ENCODE measurements at regions not wholly inside any gene's neighbourhood (a gene's known extent, or its start where the extent isn't known, plus 50 kb on each side); places are given as distances from the start of the nearest gene placed in this dataset.

DNA sequence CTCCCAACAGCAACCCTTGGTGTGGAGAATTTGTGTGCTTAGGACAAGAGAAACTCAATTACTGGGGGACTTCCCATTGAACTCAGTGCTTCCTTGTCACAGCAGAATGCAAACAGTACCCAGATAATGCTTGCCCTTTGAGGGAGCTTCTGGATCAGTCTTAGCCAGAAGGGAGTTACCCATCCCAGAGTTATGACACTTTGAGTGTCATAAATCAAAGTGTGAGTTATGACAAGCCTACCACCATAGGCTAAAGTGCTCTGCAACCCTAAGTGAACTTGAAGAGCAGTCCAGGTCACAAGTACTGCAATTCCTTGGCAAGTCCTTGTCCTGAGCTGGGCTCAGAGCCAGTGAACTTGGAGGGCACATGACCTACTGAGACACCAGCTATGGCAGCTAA lies 1513.9 kb upstream of the PCDH10 start:
- TF ChIP-seq, protein P1, sequence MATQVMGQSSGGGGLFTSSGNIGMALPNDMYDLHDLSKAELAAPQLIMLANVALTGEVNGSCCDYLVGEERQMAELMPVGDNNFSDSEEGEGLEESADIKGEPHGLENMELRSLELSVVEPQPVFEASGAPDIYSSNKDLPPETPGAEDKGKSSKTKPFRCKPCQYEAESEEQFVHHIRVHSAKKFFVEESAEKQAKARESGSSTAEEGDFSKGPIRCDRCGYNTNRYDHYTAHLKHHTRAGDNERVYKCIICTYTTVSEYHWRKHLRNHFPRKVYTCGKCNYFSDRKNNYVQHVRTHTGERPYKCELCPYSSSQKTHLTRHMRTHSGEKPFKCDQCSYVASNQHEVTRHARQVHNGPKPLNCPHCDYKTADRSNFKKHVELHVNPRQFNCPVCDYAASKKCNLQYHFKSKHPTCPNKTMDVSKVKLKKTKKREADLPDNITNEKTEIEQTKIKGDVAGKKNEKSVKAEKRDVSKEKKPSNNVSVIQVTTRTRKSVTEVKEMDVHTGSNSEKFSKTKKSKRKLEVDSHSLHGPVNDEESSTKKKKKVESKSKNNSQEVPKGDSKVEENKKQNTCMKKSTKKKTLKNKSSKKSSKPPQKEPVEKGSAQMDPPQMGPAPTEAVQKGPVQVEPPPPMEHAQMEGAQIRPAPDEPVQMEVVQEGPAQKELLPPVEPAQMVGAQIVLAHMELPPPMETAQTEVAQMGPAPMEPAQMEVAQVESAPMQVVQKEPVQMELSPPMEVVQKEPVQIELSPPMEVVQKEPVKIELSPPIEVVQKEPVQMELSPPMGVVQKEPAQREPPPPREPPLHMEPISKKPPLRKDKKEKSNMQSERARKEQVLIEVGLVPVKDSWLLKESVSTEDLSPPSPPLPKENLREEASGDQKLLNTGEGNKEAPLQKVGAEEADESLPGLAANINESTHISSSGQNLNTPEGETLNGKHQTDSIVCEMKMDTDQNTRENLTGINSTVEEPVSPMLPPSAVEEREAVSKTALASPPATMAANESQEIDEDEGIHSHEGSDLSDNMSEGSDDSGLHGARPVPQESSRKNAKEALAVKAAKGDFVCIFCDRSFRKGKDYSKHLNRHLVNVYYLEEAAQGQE (IDR thresholded peaks at IDR 0.05; ENCODE audit: borderline replicate concordance) = no peak
- TF ChIP-seq, protein P1 (CRISPR knock-in tag; IDR thresholded peaks at IDR 0.05; ENCODE audit: low read depth) = no peak
- TF ChIP-seq ZNF253 (CRISPR knock-in tag; conservative IDR thresholded peaks at IDR 0.05) (no peak), NR4A1 (CRISPR knock-in tag; IDR thresholded peaks at IDR 0.05) (no peak), NR4A1 (tag; IDR thresholded peaks at IDR 0.05) (no peak), ZBTB8A (IDR thresholded peaks at IDR 0.05; ENCODE audit: partially characterized antibody) (no peak), POLR2AphosphoS5 (IDR thresholded peaks at IDR 0.05; ENCODE audit: control insufficient read depth, insufficient read depth, low read depth, low read length) (no peak), ZNF354B (CRISPR knock-in tag; IDR thresholded peaks at IDR 0.05) (no peak), FOSL1 (tag; conservative IDR thresholded peaks at IDR 0.05) (no peak)
- TF ChIP-seq, protein P2, sequence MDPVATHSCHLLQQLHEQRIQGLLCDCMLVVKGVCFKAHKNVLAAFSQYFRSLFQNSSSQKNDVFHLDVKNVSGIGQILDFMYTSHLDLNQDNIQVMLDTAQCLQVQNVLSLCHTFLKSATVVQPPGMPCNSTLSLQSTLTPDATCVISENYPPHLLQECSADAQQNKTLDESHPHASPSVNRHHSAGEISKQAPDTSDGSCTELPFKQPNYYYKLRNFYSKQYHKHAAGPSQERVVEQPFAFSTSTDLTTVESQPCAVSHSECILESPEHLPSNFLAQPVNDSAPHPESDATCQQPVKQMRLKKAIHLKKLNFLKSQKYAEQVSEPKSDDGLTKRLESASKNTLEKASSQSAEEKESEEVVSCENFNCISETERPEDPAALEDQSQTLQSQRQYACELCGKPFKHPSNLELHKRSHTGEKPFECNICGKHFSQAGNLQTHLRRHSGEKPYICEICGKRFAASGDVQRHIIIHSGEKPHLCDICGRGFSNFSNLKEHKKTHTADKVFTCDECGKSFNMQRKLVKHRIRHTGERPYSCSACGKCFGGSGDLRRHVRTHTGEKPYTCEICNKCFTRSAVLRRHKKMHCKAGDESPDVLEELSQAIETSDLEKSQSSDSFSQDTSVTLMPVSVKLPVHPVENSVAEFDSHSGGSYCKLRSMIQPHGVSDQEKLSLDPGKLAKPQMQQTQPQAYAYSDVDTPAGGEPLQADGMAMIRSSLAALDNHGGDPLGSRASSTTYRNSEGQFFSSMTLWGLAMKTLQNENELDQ (CRISPR knock-in tag; IDR thresholded peaks at IDR 0.05; ENCODE audit: borderline replicate concordance) = no peak
